Stimulated activated CD8-positive, alpha-beta memory T cell treated with anti-CD3 and anti-CD28 coated beads, Interleukin-7, amount 100 ng/mL, for 24 hours (primary cell): ENCODE measurements at regions not wholly inside any gene's neighbourhood (a gene's known extent, or its start where the extent isn't known, plus 50 kb on each side); places are given as distances from the start of the nearest gene placed in this dataset.
"Not testable (repeated sequence)": the region's sequence is repeated elsewhere in the genome, so short reads cannot be mapped to it uniquely, and the experiment has no call there.

ENCODE experiments used
- DNase-seq: peaks from one replicate; pipeline ENCODE4 v3.0.0-alpha.2; 2020; ENCODE audit warnings: low read depth

- no peak for DNase-seq
Measured at GRCh38 chr14:66284346-66284745, 201.8 kb upstream of the CCDC196 start.

GRCh38 chr14:66288511-66288910 lies 197.7 kb upstream of the CCDC196 start:
- no peak for DNase-seq

DNA sequence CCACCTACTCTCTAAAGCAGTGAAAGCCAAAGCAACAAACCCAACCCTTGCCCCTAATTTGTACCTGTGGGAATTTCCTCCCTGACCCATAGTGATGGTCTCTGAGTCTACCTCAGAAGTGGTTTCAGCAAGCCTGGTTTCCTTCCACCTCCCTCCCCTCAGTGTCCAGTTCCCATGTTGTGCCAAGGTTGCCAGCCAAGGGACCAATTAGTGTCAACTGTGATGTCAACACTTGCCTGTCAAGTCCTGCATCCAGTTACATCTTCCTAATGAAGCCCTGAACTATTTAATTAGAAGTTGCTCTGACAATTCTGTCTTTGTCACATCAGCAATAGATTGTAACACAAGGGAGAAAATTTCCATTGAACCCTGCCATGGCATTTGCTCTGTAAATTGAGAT lies 194.4 kb upstream of the CCDC196 start:
- no peak for DNase-seq

GRCh38 chr14:66293533-66294105 lies 192.6 kb upstream of the CCDC196 start:
- no peak for DNase-seq

DNA sequence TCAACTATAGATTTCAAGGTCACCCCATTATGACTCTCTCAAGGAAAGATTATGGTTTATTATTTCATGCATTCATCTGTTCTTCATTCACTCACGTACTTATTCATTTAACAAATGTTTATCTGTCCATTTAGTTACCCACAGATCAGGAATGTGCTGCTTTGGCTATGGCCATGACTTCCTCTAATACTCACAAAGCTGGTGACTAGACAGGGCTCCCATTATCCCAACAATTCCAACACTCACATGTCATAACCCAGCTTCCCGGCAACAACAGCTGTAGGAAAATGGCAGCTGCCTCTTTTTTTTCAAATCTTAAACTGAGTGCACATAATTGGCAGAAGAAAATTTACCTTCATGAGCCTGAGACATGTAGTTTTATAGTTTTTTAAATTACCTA lies 190.8 kb upstream of the CCDC196 start:
- DNase-seq = no peak

DNA sequence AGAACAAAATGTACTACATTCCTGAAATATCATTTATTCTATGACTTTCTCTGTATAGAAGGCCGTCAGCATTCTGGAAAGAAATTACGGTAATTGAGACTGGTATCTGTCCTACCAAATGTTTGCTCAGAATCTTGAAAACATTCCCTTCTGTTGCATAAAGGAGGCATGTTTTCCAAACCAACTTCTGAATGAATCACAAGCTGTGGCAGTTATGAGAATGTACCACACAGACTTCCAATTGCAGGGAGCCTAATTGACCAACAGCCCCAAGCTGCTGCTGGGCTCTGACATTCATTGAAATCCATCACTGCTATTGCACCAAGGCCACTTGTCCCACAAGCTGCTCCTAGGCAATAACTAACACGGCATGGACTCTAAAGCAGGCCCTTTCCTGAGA lies 185.3 kb upstream of the CCDC196 start:
- no peak for DNase-seq

DNA sequence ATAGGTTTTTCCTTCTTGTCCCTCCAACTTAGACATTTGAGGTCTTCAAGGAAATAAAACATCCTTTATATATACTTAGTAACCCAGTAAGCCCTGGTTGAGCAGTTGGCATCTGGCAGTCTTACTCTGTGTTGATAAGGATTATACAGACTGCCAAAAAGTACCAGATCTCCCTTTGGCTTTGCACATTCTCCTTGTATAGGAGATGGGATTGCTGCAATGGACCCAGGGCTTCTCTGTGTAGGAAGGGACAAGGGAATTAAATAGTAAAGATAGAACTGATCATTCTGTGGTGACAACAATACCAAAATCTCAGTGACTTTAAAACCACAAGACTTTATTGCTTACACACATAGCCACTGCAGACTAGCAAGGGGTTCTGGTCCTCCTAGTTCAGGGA lies 180.1 kb upstream of the CCDC196 start:
- DNase-seq = no peak

DNA sequence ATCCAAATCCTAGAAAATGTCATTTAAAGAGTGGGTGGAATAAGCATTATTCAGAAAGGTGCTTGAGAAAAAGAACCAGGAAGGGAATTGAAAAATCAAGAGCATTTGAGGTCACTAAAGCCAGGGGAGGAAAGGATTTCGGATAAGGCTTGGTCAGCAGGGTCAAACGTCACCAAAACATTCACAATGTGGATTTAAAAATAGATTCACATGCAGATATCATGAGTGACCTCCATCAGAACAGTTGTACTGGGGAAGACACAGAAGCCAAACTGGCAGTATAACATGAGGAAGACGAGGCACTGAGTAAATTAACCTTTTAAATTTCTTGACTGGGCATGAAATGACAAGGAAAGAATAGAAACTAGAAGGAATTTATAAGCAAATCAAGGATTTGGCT lies 175.1 kb upstream of the CCDC196 start:
- no peak for DNase-seq

- DNase-seq = no peak
Measured at GRCh38 chr14:66311990-66312389, 174.2 kb upstream of the CCDC196 start.

DNA sequence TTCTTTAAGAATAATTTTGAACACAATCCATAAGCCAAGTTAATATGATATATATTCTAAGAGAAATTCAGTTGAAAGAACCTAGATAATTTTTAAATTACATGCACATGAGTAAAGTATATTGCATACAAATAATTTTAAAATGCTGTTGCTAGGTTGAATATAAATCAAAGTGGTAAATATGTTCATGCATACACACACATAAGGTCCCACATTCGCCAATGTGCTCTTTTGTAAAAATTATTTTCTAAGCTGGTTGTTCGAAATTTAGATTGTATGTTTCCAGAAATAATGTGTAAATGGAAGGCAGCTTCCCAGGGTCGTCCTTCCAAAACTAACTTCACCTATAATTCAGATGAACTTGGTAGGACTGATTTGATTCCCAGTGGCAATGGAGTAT lies 173.7 kb upstream of the CCDC196 start:
- no peak for DNase-seq

- DNase-seq = no peak
Measured at GRCh38 chr14:66315098-66315497, 171.1 kb upstream of the CCDC196 start.

- DNase-seq = no peak
Measured at GRCh38 chr14:66315548-66315947, 170.6 kb upstream of the CCDC196 start.

- no peak for DNase-seq
Measured at GRCh38 chr14:66322564-66322963, 163.6 kb upstream of the CCDC196 start.

DNA sequence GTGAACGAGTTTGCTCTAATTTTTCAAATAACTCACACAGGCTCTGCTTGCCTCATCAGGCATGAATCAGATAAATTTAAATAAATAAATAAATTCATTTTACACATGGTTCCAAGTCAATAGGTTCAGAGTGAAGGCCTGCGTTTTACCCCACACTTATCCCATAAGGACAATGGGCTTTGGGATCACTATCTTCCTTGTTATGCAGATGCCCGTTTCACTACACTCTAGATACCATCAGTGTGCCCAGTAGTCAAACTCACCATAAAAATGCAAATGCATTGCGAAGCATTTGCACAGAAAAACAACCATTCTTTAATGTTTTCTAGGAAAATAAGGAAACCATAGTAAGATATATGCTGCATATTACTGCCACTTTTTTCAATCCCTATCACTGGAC lies 155.9 kb upstream of the CCDC196 start:
- DNase-seq = no peak

- no peak for DNase-seq
Measured at GRCh38 chr14:66330916-66331315, 155.3 kb upstream of the CCDC196 start.

- not testable (repeated sequence) for DNase-seq
Measured at GRCh38 chr14:66333293-66333692, 152.9 kb upstream of the CCDC196 start.

- DNase-seq = no peak
Measured at GRCh38 chr14:66341239-66341638, 144.9 kb upstream of the CCDC196 start.

- DNase-seq = no peak
Measured at GRCh38 chr14:66345986-66346385, 140.2 kb upstream of the CCDC196 start.

DNA sequence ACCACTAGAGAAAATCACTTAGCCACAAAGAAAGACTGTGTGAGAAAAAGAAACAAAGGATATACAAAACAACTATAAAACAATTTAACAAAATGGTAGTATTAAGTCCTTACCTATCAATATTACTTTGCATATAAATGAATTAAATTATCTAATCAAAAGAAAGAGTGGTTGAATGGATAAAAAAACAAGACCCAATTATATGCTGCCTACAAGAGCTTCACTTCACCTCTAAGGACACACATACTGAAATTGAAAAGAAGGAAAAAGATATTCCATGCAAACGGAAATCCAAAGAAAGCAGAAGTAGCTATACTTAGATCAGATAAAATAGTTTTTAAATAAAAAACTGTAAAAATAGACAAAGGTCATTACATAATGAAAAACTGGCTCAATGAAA lies 134.9 kb upstream of the CCDC196 start:
- DNase-seq = no peak

GRCh38 chr14:66359500-66359899 lies 126.7 kb upstream of the CCDC196 start:
- DNase-seq = no peak

DNA sequence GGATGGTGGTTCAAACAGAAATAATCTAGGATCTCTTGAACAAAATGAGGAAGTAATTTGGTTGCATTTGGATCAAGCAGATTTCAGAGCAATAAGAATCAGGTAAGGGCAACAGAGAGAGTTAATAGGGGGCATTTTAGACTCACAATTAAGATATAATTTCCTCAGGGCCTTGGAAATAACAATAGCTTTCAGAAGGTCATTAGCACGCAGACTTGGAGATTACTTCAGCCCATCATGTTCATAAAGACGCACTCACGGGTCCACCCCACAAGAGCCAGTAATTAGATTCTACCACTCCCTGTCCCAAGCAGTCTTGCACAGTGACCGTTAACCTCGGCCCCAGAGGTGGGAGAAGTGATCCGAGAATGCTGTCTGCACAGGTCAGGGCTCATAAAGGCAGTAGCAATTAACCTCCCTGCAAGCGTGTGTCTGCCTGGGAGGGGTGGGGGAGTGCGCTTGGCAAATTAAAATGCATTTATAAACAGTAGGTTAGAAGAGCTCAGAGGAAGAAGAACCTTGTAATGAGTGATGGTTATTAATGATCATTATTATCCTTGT lies 125.7 kb upstream of the CCDC196 start:
- DNase-seq = no peak

DNA sequence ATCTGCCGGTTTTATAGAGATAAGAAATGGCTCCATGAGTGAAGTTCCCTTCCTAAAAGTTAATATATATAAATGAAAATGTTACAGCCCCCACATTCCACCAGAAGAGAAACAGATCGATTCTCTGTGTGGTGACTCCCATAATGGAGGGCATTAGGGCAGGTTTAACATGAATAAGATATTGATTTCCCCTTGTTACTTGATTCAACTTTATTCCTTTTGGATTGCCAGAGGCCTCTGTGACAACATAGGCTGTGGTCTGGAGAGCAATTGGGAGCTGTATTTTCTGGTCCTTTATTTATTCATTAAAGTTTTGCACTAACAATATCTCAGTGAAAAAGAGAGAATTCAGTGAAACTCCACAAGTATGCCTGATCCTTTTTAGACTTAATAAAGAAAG lies 125.2 kb upstream of the CCDC196 start:
- no peak for DNase-seq

DNA sequence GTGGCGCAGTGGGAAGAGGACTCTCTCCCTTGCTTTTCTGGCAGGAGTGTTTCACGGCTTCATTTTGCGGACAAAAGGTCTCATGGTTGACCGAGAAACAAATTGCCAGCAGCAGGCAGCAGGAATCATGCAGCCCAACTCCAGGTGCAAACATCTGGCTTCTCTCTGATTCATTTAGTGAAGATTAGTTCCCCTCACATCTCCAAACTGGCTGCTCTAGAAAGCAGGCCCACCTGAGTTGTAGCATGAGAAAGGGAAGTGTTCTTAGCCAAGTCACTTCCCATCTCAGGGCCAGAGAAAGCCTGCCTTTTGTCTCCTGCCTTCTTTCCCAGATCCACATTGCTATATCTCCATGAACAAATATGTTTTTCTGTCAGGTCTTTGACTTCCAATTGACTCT lies 120.8 kb upstream of the CCDC196 start:
- no peak for DNase-seq

GRCh38 chr14:66369157-66369697 lies 116.9 kb upstream of the CCDC196 start:
- no peak for DNase-seq
